ENCODE measurements at regions not wholly inside any gene's neighbourhood (a gene's known extent, or its start where the extent isn't known, plus 50 kb on each side); places are given as distances from the start of the nearest gene placed in this dataset.

GRCh38 chr13:112013665-112014064 lies 53.3 kb upstream of the SOX1 start:
- TF ChIP-seq POLR2AphosphoS5 (IDR thresholded peaks at IDR 0.05; ENCODE audit: low read depth, low read length) = no peak
- TF ChIP-seq TAF1 (IDR thresholded peaks at IDR 0.05; ENCODE audit: low read depth, low read length) = no peak
- TF ChIP-seq POLR2A (IDR thresholded peaks at IDR 0.05; ENCODE audit: low read depth, low read length) = no peak

Data from GM12891 (cell line).